HepG2 (cell line): ENCODE measurements at regions not wholly inside any gene's neighbourhood (a gene's known extent, or its start where the extent isn't known, plus 50 kb on each side); places are given as distances from the start of the nearest gene placed in this dataset.

ENCODE experiments used
- AHR ChIP-seq: IDR thresholded peaks from 2 replicates; pipeline ENCODE4 v1.6.1; 2018; ENCODE audit warnings: missing genetic modification reagents, missing compliant biosample characterization
- BRD4 ChIP-seq: sonication (generic); formaldehyde crosslinking; IDR thresholded peaks from 2 replicates; pipeline ENCODE4 v1.4.0; 2020; ENCODE audit warnings: missing genetic modification reagents
- DMAP1 ChIP-seq: IDR thresholded peaks from 2 replicates; pipeline ENCODE4 v1.6.1; 2016
- KDM2A ChIP-seq: sonication (generic); formaldehyde crosslinking; IDR thresholded peaks from 2 replicates; pipeline ENCODE4 v1.4.0; 2020; ENCODE audit warnings: low read depth, missing genetic modification reagents, borderline replicate concordance
- MEIS1 ChIP-seq: sonication (generic); formaldehyde crosslinking; IDR thresholded peaks from 2 replicates; pipeline ENCODE4 v1.9.0; 2021; ENCODE audit warnings: mild to moderate bottlenecking, missing genetic modification reagents, moderate library complexity, borderline replicate concordance
- MTF2 ChIP-seq: sonication (generic); formaldehyde crosslinking; IDR thresholded peaks from 2 replicates; pipeline ENCODE4 v1.5.0; 2020; ENCODE audit warnings: missing genetic modification reagents, borderline replicate concordance
- PRPF4 ChIP-seq: fragments of 200-400 bp; formaldehyde crosslinking; IDR thresholded peaks from 2 replicates; pipeline ENCODE4 v1.6.1; 2016; ENCODE audit warnings: low read length, low read depth; ENCODE audit not compliant: poor library complexity, severe bottlenecking
- SP2 ChIP-seq: sonication (generic); formaldehyde crosslinking; IDR thresholded peaks from 2 replicates; pipeline ENCODE4 v1.5.1; 2020; ENCODE audit warnings: mild to moderate bottlenecking, missing genetic modification reagents
- SYNCRIP ChIP-seq: fragments of 200-400 bp; formaldehyde crosslinking; IDR thresholded peaks from 2 replicates; pipeline ENCODE4 v1.6.1; 2018; ENCODE audit warnings: mild to moderate bottlenecking, low read depth, low read length; ENCODE audit not compliant: insufficient read depth
- WIZ ChIP-seq: sonication (generic); formaldehyde crosslinking; IDR thresholded peaks from 2 replicates; pipeline ENCODE4 v1.5.1; 2020; ENCODE audit warnings: mild to moderate bottlenecking, missing genetic modification reagents
- YEATS2 ChIP-seq: sonication (generic); formaldehyde crosslinking; IDR thresholded peaks from 2 replicates; pipeline ENCODE4 v1.4.0; 2020; ENCODE audit warnings: missing genetic modification reagents, borderline replicate concordance
- ZNF121 ChIP-seq: sonication (generic); formaldehyde crosslinking; IDR thresholded peaks from 2 replicates; pipeline ENCODE4 v1.5.0; 2020; ENCODE audit warnings: mild to moderate bottlenecking, missing genetic modification reagents
- ZNF335 ChIP-seq: sonication (generic); formaldehyde crosslinking; IDR thresholded peaks from 2 replicates; pipeline ENCODE4 v1.4.0; 2020; ENCODE audit warnings: missing genetic modification reagents
- ZNF354B ChIP-seq: sonication (generic); formaldehyde crosslinking; IDR thresholded peaks from 2 replicates; pipeline ENCODE4 v1.8.0; 2022; ENCODE audit warnings: mild to moderate bottlenecking, missing genetic modification reagents
- ZNF446 ChIP-seq: sonication (generic); formaldehyde crosslinking; IDR thresholded peaks from 2 replicates; pipeline ENCODE4 v1.5.0; 2020; ENCODE audit warnings: mild to moderate bottlenecking, missing genetic modification reagents
- ZNF644 ChIP-seq: IDR thresholded peaks from 2 replicates; pipeline ENCODE4 v1.6.1; 2016; ENCODE audit warnings: low read depth
- ZNF768 ChIP-seq: sonication (generic); formaldehyde crosslinking; IDR thresholded peaks from 2 replicates; pipeline ENCODE4 v1.4.0; 2020; ENCODE audit warnings: missing genetic modification reagents
- ZNF772 ChIP-seq: sonication (generic); formaldehyde crosslinking; IDR thresholded peaks from 2 replicates; pipeline ENCODE4 v1.5.0; 2020; ENCODE audit warnings: mild to moderate bottlenecking, missing genetic modification reagents
- ZNF816 ChIP-seq: sonication (generic); formaldehyde crosslinking; IDR thresholded peaks from 2 replicates; pipeline ENCODE4 v1.8.0; 2022; ENCODE audit warnings: missing genetic modification reagents, mild to moderate bottlenecking, borderline replicate concordance
- ZNF841 ChIP-seq: sonication (generic); formaldehyde crosslinking; IDR thresholded peaks from 2 replicates; pipeline ENCODE4 v1.8.1; 2023; ENCODE audit warnings: missing genetic modification reagents, borderline replicate concordance
- TF ChIP-seq, protein P1 (sequence below): sonication (generic); formaldehyde crosslinking; IDR thresholded peaks from 2 replicates; pipeline ENCODE4 v1.4.0; 2020; ENCODE audit warnings: missing genetic modification reagents, mild to moderate bottlenecking, borderline replicate concordance
- TF ChIP-seq, protein P2 (sequence below): sonication (generic); formaldehyde crosslinking; IDR thresholded peaks from 2 replicates; pipeline ENCODE4 v1.4.0; 2020; ENCODE audit warnings: missing genetic modification reagents

DNA sequence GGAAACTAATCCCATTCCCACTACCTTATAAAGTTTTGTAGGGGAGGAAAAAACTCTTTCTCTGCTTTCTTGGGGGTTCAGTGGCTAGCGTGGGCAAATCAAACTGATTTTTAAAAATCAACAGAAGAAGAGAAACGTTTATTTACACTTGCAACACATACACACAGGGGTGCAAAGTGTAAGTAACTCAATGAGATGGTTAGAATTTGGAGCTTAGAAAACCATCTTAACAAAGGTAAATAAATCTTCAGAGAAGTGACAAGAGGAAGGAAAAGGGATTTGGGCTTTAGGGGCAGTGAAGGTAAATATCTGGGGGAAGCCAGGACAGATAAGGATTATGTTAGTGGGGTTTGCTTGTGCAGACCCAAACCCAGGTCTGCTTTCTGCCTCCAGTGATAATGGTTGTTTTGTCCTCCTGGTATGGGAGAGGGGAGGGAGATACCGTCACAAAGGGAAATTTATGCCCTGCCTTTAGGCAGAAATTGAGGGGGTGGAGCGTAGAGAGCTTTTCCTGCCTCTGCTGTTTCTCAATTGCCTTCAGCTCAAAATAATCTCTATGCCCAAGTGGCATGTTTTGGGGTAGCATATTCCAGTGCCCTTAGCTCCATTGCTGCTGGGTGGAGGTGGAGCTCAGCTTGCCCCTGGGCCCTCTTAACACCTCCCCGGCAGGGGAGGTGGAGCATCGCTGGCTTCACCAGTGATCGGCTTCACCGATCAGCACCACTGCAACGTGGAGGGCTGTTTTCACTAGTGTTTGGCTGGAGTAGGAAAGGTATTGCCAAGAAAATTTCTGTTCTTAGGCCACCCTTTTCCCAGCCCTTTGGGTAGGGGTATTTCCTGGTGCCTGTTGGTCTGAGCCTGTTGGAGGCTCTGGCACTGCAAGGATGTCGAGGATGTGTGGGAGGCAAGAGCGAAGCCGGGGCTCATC lies 92.2 kb downstream of the TEX51 start (continued):
- TF ChIP-seq ZNF841 (no peak), BRD4 (CRISPR knock-in tag) (no peak), ZNF335 (CRISPR knock-in tag) (0 out of 2 replicates have a peak, but pooled peaks have one; percentile 29), WIZ (CRISPR knock-in tag) (0 out of 2 replicates have a peak, but pooled peaks have one; percentile 71), MTF2 (CRISPR knock-in tag) (no peak), ZNF446 (CRISPR knock-in tag) (no peak), MEIS1 (CRISPR knock-in tag) (peak; percentile 95), ZNF121 (CRISPR knock-in tag) (no peak), PRPF4 (no peak), ZNF816 (CRISPR knock-in tag) (no peak; the same call in 1 of the 2 replicates), ZNF768 (CRISPR knock-in tag) (no peak), ZNF644 (CRISPR knock-in tag) (no peak), AHR (CRISPR knock-in tag) (no peak), SP2 (no peak), ZNF772 (peak; percentile 59), SYNCRIP (no peak), KDM2A (no peak), ZNF354B (CRISPR knock-in tag) (no peak), YEATS2 (CRISPR knock-in tag) (no peak), DMAP1 (no peak)
- TF ChIP-seq, protein P1, sequence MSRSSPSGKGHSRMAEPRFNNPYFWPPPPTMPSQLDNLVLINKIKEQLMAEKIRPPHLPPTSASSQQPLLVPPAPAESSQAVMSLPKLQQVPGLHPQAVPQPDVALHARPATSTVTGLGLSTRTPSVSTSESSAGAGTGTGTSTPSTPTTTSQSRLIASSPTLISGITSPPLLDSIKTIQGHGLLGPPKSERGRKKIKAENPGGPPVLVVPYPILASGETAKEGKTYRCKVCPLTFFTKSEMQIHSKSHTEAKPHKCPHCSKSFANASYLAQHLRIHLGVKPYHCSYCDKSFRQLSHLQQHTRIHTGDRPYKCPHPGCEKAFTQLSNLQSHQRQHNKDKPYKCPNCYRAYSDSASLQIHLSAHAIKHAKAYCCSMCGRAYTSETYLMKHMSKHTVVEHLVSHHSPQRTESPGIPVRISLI (CRISPR knock-in tag), result peak; percentile 10; the same call in 1 of the 2 replicates
- TF ChIP-seq, protein P2, sequence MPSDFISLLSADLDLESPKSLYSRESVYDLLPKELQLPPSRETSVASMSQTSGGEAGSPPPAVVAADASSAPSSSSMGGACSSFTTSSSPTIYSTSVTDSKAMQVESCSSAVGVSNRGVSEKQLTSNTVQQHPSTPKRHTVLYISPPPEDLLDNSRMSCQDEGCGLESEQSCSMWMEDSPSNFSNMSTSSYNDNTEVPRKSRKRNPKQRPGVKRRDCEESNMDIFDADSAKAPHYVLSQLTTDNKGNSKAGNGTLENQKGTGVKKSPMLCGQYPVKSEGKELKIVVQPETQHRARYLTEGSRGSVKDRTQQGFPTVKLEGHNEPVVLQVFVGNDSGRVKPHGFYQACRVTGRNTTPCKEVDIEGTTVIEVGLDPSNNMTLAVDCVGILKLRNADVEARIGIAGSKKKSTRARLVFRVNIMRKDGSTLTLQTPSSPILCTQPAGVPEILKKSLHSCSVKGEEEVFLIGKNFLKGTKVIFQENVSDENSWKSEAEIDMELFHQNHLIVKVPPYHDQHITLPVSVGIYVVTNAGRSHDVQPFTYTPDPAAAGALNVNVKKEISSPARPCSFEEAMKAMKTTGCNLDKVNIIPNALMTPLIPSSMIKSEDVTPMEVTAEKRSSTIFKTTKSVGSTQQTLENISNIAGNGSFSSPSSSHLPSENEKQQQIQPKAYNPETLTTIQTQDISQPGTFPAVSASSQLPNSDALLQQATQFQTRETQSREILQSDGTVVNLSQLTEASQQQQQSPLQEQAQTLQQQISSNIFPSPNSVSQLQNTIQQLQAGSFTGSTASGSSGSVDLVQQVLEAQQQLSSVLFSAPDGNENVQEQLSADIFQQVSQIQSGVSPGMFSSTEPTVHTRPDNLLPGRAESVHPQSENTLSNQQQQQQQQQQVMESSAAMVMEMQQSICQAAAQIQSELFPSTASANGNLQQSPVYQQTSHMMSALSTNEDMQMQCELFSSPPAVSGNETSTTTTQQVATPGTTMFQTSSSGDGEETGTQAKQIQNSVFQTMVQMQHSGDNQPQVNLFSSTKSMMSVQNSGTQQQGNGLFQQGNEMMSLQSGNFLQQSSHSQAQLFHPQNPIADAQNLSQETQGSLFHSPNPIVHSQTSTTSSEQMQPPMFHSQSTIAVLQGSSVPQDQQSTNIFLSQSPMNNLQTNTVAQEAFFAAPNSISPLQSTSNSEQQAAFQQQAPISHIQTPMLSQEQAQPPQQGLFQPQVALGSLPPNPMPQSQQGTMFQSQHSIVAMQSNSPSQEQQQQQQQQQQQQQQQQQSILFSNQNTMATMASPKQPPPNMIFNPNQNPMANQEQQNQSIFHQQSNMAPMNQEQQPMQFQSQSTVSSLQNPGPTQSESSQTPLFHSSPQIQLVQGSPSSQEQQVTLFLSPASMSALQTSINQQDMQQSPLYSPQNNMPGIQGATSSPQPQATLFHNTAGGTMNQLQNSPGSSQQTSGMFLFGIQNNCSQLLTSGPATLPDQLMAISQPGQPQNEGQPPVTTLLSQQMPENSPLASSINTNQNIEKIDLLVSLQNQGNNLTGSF (CRISPR knock-in tag), result no peak
